ENCODE measurements at regions not wholly inside any gene's neighbourhood (a gene's known extent, or its start where the extent isn't known, plus 50 kb on each side); places are given as distances from the start of the nearest gene placed in this dataset.

GRCh38 chr14:76673261-76673660, 88.0 kb upstream of the VASH1 start:
- Histone ChIP-seq H3K4me3 (ENCODE audit: low read depth, low read length) (no peak overlapping the region), H3K27me3 (ENCODE audit: control insufficient read depth, insufficient read depth, low read length) (no peaks in the 10 kb centered on the region), H3K27ac (ENCODE audit: low read depth, low read length) (no peak overlapping the region), H3K9me3 (ENCODE audit: control insufficient read depth, insufficient read depth, low read length) (peaks cover 2% of the 10 kb centered on the region), H3K4me1 (ENCODE audit: control insufficient read depth, insufficient read depth, low read length) (peaks cover 3% of the 10 kb centered on the region), H3K36me3 (ENCODE audit: control insufficient read depth, insufficient read depth, low read length) (no peaks in the 10 kb centered on the region)
- 100% methylated on average over 3 of the region's 3 CpGs for WGBS (ENCODE audit: insufficient coverage)
- DNase-seq (ENCODE audit: low read depth in 4 of 6, low spot score in 6 of 6), result no peak

GRCh38 chr14:76675046-76675445, 86.2 kb upstream of the VASH1 start:
- Histone ChIP-seq H3K27ac (ENCODE audit: low read depth, low read length) (no peak overlapping the region), H3K4me1 (ENCODE audit: control insufficient read depth, insufficient read depth, low read length) (peaks cover 3% of the 10 kb centered on the region), H3K27me3 (ENCODE audit: control insufficient read depth, insufficient read depth, low read length) (no peaks in the 10 kb centered on the region), H3K36me3 (ENCODE audit: control insufficient read depth, insufficient read depth, low read length) (no peaks in the 10 kb centered on the region), H3K9me3 (ENCODE audit: control insufficient read depth, insufficient read depth, low read length) (no peaks in the 10 kb centered on the region), H3K4me3 (ENCODE audit: low read depth, low read length) (no peak overlapping the region)
- peak in 1 of 6 donors; percentile 84 for DNase-seq (ENCODE audit: low read depth in 4 of 6, low spot score in 6 of 6)
- 85% methylated on average over 4 of the region's 11 CpGs for WGBS (ENCODE audit: insufficient coverage)

GRCh38 chr14:76676539-76676938, 84.7 kb upstream of the VASH1 start:
- 90% methylated on average over 2 of the region's 5 CpGs for WGBS (ENCODE audit: insufficient coverage)
- no peak overlapping the region for H3K27ac ChIP-seq (ENCODE audit: low read depth, low read length)
- no peaks in the 10 kb centered on the region for H3K36me3 ChIP-seq (ENCODE audit: control insufficient read depth, insufficient read depth, low read length)
- H3K4me3 ChIP-seq (ENCODE audit: low read depth, low read length), result no peak overlapping the region
- no peaks in the 10 kb centered on the region for H3K27me3 ChIP-seq (ENCODE audit: control insufficient read depth, insufficient read depth, low read length)
- DNase-seq (ENCODE audit: low read depth in 4 of 6, low spot score in 6 of 6), result no peak
- H3K9me3 ChIP-seq (ENCODE audit: control insufficient read depth, insufficient read depth, low read length), result no peaks in the 10 kb centered on the region
- H3K4me1 ChIP-seq (ENCODE audit: control insufficient read depth, insufficient read depth, low read length), result peaks cover 3% of the 10 kb centered on the region

GRCh38 chr14:76677534-76678145, 83.6 kb upstream of the VASH1 start:
- Histone ChIP-seq H3K27me3 (ENCODE audit: control insufficient read depth, insufficient read depth, low read length) (no peaks in the 10 kb centered on the region), H3K9me3 (ENCODE audit: control insufficient read depth, insufficient read depth, low read length) (peaks cover 6% of the 10 kb centered on the region), H3K4me1 (ENCODE audit: control insufficient read depth, insufficient read depth, low read length) (no peaks in the 10 kb centered on the region), H3K36me3 (ENCODE audit: control insufficient read depth, insufficient read depth, low read length) (no peaks in the 10 kb centered on the region), H3K4me3 (ENCODE audit: low read depth, low read length) (no peak overlapping the region), H3K27ac (ENCODE audit: low read depth, low read length) (no peak overlapping the region)
- peak in 1 of 6 donors; percentile 27 for DNase-seq (ENCODE audit: low read depth in 4 of 6, low spot score in 6 of 6)
- WGBS (ENCODE audit: insufficient coverage), result 73% methylated on average over 2 of the region's 4 CpGs

- WGBS (ENCODE audit: insufficient coverage), result 80% methylated on average over 1 of the region's 5 CpGs
- Histone ChIP-seq H3K36me3 (ENCODE audit: control insufficient read depth, insufficient read depth, low read length) (no peaks in the 10 kb centered on the region), H3K27ac (ENCODE audit: low read depth, low read length) (no peak overlapping the region), H3K9me3 (ENCODE audit: control insufficient read depth, insufficient read depth, low read length) (peaks cover 6% of the 10 kb centered on the region), H3K4me1 (ENCODE audit: control insufficient read depth, insufficient read depth, low read length) (no peaks in the 10 kb centered on the region), H3K4me3 (ENCODE audit: low read depth, low read length) (no peak overlapping the region), H3K27me3 (ENCODE audit: control insufficient read depth, insufficient read depth, low read length) (no peaks in the 10 kb centered on the region)
- DNase-seq (ENCODE audit: low read depth in 4 of 6, low spot score in 6 of 6), result peak in 1 of 6 donors; percentile 63
Measured at GRCh38 chr14:76678244-76678800, 82.9 kb upstream of the VASH1 start.

GRCh38 chr14:76682367-76682766, 78.9 kb upstream of the VASH1 start:
- no peaks in the 10 kb centered on the region for H3K27me3 ChIP-seq (ENCODE audit: control insufficient read depth, insufficient read depth, low read length)
- no peaks in the 10 kb centered on the region for H3K36me3 ChIP-seq (ENCODE audit: control insufficient read depth, insufficient read depth, low read length)
- no peaks in the 10 kb centered on the region for H3K4me1 ChIP-seq (ENCODE audit: control insufficient read depth, insufficient read depth, low read length)
- WGBS (ENCODE audit: insufficient coverage), result no CpG with 5 or more reads among the region's 3 CpGs
- H3K4me3 ChIP-seq (ENCODE audit: low read depth, low read length), result no peak overlapping the region
- no peak overlapping the region for H3K27ac ChIP-seq (ENCODE audit: low read depth, low read length)
- peaks cover 8% of the 10 kb centered on the region for H3K9me3 ChIP-seq (ENCODE audit: control insufficient read depth, insufficient read depth, low read length)
- no peak for DNase-seq (ENCODE audit: low read depth in 4 of 6, low spot score in 6 of 6)

- Histone ChIP-seq H3K27me3 (ENCODE audit: control insufficient read depth, insufficient read depth, low read length) (no peaks in the 10 kb centered on the region), H3K36me3 (ENCODE audit: control insufficient read depth, insufficient read depth, low read length) (no peaks in the 10 kb centered on the region), H3K27ac (ENCODE audit: low read depth, low read length) (no peak overlapping the region), H3K4me1 (ENCODE audit: control insufficient read depth, insufficient read depth, low read length) (no peaks in the 10 kb centered on the region), H3K4me3 (ENCODE audit: low read depth, low read length) (no peak overlapping the region), H3K9me3 (ENCODE audit: control insufficient read depth, insufficient read depth, low read length) (peaks cover 9% of the 10 kb centered on the region)
- DNase-seq (ENCODE audit: low read depth in 4 of 6, low spot score in 6 of 6), result no peak
- WGBS (ENCODE audit: insufficient coverage), result no CpG with 5 or more reads among the region's 1 CpG
Measured at GRCh38 chr14:76686646-76687045, 74.6 kb upstream of the VASH1 start.

GRCh38 chr14:76687611-76688382, 73.5 kb upstream of the VASH1 start:
- Histone ChIP-seq H3K27ac (ENCODE audit: low read depth, low read length) (no peak overlapping the region), H3K36me3 (ENCODE audit: control insufficient read depth, insufficient read depth, low read length) (no peaks in the 10 kb centered on the region), H3K9me3 (ENCODE audit: control insufficient read depth, insufficient read depth, low read length) (peaks cover 3% of the 10 kb centered on the region), H3K27me3 (ENCODE audit: control insufficient read depth, insufficient read depth, low read length) (no peaks in the 10 kb centered on the region), H3K4me1 (ENCODE audit: control insufficient read depth, insufficient read depth, low read length) (no peaks in the 10 kb centered on the region), H3K4me3 (ENCODE audit: low read depth, low read length) (no peak overlapping the region)
- no peak for DNase-seq (ENCODE audit: low read depth in 4 of 6, low spot score in 6 of 6)
- WGBS (ENCODE audit: insufficient coverage), result 77% methylated on average over 7 of the region's 7 CpGs

GRCh38 chr14:76688383-76688671, 72.9 kb upstream of the VASH1 start:
- no peak overlapping the region for H3K27ac ChIP-seq (ENCODE audit: low read depth, low read length)
- no peaks in the 10 kb centered on the region for H3K4me1 ChIP-seq (ENCODE audit: control insufficient read depth, insufficient read depth, low read length)
- DNase-seq (ENCODE audit: low read depth in 4 of 6, low spot score in 6 of 6), result no peak
- H3K4me3 ChIP-seq (ENCODE audit: low read depth, low read length), result no peak overlapping the region
- no peaks in the 10 kb centered on the region for H3K27me3 ChIP-seq (ENCODE audit: control insufficient read depth, insufficient read depth, low read length)
- peaks cover 3% of the 10 kb centered on the region for H3K9me3 ChIP-seq (ENCODE audit: control insufficient read depth, insufficient read depth, low read length)
- H3K36me3 ChIP-seq (ENCODE audit: control insufficient read depth, insufficient read depth, low read length), result no peaks in the 10 kb centered on the region
- no CpG with 5 or more reads among the region's 2 CpGs for WGBS (ENCODE audit: insufficient coverage)
